MM.1S (cell line): ENCODE measurements at regions not wholly inside any gene's neighbourhood (a gene's known extent, or its start where the extent isn't known, plus 50 kb on each side); places are given as distances from the start of the nearest gene placed in this dataset.

Source experiments
- EZH2 ChIP-seq: fragments of 300-600 bp; sonication (generic); optimal IDR thresholded peaks from 2 replicates; pipeline ENCODE3; 2017; ENCODE audit warnings: low read depth, mild to moderate bottlenecking, antibody characterized with exemption, low read length, mixed read lengths
- TF ChIP-seq, protein P1 (sequence below): fragments of 300-600 bp; sonication (generic); IDR thresholded peaks from 2 replicates; pipeline ENCODE4 v1.5.1; 2016; ENCODE audit warnings: antibody characterized with exemption, low read length, mixed read lengths

GRCh38 chr10:117698809-117699208 lies 156.3 kb downstream of the EMX2 start:
- TF ChIP-seq, protein P1, sequence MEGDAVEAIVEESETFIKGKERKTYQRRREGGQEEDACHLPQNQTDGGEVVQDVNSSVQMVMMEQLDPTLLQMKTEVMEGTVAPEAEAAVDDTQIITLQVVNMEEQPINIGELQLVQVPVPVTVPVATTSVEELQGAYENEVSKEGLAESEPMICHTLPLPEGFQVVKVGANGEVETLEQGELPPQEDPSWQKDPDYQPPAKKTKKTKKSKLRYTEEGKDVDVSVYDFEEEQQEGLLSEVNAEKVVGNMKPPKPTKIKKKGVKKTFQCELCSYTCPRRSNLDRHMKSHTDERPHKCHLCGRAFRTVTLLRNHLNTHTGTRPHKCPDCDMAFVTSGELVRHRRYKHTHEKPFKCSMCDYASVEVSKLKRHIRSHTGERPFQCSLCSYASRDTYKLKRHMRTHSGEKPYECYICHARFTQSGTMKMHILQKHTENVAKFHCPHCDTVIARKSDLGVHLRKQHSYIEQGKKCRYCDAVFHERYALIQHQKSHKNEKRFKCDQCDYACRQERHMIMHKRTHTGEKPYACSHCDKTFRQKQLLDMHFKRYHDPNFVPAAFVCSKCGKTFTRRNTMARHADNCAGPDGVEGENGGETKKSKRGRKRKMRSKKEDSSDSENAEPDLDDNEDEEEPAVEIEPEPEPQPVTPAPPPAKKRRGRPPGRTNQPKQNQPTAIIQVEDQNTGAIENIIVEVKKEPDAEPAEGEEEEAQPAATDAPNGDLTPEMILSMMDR, result no peak
- no peak for TF ChIP-seq EZH2
